C4-2B (cell line): ENCODE measurements at regions not wholly inside any gene's neighbourhood (a gene's known extent, or its start where the extent isn't known, plus 50 kb on each side); places are given as distances from the start of the nearest gene placed in this dataset.

Experiments used
- ZFX ChIP-seq: fragments of 450-650 bp; IDR thresholded peaks from 2 replicates; pipeline ENCODE4 v1.6.1; 2017
- TF ChIP-seq, protein P1 (sequence below): fragments of 450-650 bp; conservative IDR thresholded peaks from 2 replicates; pipeline ENCODE4 v1.5.1; 2017; ENCODE audit warnings: mild to moderate bottlenecking

DNA sequence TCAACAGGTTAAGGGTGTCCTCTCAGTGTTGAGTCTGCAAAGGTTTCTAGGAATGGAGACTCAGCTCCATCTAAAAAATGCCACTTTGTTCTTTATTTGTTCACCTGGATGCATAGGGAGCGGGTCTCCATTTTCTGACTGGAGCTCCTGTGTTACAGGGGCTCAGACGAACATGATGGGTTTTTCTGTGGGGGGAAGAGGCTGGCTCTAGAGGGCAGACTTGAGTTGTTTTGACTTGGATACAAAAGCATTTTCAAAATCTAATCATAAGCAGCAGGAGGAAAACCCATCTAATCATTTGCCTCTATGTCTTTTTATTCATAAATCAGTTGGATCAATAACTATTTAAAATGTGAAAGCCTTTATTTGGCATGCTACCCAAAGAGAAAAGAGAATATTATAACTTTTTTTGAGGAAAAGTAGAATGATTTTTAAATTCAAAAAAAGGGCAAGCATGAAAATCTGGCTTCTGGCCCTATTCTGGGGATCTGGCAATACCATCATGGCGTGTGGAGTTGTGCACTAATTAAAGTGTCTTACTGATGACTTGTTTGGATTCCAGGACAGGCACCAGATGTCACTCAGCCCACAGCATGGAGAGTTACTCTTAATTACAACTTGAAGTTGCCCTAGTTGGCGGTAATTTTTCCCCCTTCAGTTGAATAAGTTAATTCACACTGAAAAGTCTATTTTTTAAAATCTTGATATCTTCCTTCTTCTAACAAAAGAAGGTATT lies 594.9 kb downstream of the REEP3 start:
- TF ChIP-seq, protein P1, sequence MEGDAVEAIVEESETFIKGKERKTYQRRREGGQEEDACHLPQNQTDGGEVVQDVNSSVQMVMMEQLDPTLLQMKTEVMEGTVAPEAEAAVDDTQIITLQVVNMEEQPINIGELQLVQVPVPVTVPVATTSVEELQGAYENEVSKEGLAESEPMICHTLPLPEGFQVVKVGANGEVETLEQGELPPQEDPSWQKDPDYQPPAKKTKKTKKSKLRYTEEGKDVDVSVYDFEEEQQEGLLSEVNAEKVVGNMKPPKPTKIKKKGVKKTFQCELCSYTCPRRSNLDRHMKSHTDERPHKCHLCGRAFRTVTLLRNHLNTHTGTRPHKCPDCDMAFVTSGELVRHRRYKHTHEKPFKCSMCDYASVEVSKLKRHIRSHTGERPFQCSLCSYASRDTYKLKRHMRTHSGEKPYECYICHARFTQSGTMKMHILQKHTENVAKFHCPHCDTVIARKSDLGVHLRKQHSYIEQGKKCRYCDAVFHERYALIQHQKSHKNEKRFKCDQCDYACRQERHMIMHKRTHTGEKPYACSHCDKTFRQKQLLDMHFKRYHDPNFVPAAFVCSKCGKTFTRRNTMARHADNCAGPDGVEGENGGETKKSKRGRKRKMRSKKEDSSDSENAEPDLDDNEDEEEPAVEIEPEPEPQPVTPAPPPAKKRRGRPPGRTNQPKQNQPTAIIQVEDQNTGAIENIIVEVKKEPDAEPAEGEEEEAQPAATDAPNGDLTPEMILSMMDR: peak; percentile 75
- TF ChIP-seq ZFX: no peak
